ENCODE measurements at regions not wholly inside any gene's neighbourhood (a gene's known extent, or its start where the extent isn't known, plus 50 kb on each side); places are given as distances from the start of the nearest gene placed in this dataset.

- no peak for DNase-seq (ENCODE audit: low read depth, low spot score)
- H3K9me2 ChIP-seq (ENCODE audit: insufficient read depth): no peaks in the 10 kb centered on the region
- ChIA-PET POLR2A (no interaction called here), CTCF (no interaction called here), RAD21 (ENCODE audit: low non-redundant PET in 1 of 2, low total read pairs in 2 of 2, uncharacterized antibody in 2 of 2, unreplicated experiment in 2 of 2) (no interaction called here)
- no peaks in the 10 kb centered on the region for H3K79me2 ChIP-seq (ENCODE audit: insufficient read depth, low read length)
- TF ChIP-seq ZFX (IDR thresholded peaks at IDR 0.05) (no peak), SRF (IDR thresholded peaks at IDR 0.05; ENCODE audit: low read depth) (no peak), RAD21 (IDR thresholded peaks at IDR 0.05; ENCODE audit: low read depth) (no peak), JUND (IDR thresholded peaks at IDR 0.05) (no peak), CEBPB (IDR thresholded peaks at IDR 0.05; ENCODE audit: low read depth) (no peak), YY1 (IDR thresholded peaks at IDR 0.05; ENCODE audit: extremely low read depth, insufficient replicate concordance, low read depth, low read length) (no peak), EZH2 (IDR thresholded peaks at IDR 0.05) (no peak), SIN3A (IDR thresholded peaks at IDR 0.05; ENCODE audit: low read depth) (no peak), FOSL1 (IDR thresholded peaks at IDR 0.05; ENCODE audit: low read depth) (no peak), POLR2AphosphoS5 (IDR thresholded peaks at IDR 0.05; ENCODE audit: low read depth, low read length) (no peak), TCF7L2 (IDR thresholded peaks at IDR 0.05; ENCODE audit: borderline replicate concordance, extremely low read depth, insufficient read depth, insufficient read length) (no peak), EGR1 (IDR thresholded peaks at IDR 0.05; ENCODE audit: low read depth) (no peak), ELF1 (IDR thresholded peaks at IDR 0.05; ENCODE audit: borderline replicate concordance, low read depth) (no peak), EZH2phosphoT487 (IDR thresholded peaks at IDR 0.05; ENCODE audit: borderline replicate concordance) (no peak)
- TF ChIP-seq, protein P1, sequence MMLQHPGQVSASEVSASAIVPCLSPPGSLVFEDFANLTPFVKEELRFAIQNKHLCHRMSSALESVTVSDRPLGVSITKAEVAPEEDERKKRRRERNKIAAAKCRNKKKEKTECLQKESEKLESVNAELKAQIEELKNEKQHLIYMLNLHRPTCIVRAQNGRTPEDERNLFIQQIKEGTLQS (IDR thresholded peaks at IDR 0.05): no peak
- TF ChIP-seq, protein P2, sequence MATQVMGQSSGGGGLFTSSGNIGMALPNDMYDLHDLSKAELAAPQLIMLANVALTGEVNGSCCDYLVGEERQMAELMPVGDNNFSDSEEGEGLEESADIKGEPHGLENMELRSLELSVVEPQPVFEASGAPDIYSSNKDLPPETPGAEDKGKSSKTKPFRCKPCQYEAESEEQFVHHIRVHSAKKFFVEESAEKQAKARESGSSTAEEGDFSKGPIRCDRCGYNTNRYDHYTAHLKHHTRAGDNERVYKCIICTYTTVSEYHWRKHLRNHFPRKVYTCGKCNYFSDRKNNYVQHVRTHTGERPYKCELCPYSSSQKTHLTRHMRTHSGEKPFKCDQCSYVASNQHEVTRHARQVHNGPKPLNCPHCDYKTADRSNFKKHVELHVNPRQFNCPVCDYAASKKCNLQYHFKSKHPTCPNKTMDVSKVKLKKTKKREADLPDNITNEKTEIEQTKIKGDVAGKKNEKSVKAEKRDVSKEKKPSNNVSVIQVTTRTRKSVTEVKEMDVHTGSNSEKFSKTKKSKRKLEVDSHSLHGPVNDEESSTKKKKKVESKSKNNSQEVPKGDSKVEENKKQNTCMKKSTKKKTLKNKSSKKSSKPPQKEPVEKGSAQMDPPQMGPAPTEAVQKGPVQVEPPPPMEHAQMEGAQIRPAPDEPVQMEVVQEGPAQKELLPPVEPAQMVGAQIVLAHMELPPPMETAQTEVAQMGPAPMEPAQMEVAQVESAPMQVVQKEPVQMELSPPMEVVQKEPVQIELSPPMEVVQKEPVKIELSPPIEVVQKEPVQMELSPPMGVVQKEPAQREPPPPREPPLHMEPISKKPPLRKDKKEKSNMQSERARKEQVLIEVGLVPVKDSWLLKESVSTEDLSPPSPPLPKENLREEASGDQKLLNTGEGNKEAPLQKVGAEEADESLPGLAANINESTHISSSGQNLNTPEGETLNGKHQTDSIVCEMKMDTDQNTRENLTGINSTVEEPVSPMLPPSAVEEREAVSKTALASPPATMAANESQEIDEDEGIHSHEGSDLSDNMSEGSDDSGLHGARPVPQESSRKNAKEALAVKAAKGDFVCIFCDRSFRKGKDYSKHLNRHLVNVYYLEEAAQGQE (IDR thresholded peaks at IDR 0.05; ENCODE audit: low read depth): no peak
- TF ChIP-seq, protein P3, sequence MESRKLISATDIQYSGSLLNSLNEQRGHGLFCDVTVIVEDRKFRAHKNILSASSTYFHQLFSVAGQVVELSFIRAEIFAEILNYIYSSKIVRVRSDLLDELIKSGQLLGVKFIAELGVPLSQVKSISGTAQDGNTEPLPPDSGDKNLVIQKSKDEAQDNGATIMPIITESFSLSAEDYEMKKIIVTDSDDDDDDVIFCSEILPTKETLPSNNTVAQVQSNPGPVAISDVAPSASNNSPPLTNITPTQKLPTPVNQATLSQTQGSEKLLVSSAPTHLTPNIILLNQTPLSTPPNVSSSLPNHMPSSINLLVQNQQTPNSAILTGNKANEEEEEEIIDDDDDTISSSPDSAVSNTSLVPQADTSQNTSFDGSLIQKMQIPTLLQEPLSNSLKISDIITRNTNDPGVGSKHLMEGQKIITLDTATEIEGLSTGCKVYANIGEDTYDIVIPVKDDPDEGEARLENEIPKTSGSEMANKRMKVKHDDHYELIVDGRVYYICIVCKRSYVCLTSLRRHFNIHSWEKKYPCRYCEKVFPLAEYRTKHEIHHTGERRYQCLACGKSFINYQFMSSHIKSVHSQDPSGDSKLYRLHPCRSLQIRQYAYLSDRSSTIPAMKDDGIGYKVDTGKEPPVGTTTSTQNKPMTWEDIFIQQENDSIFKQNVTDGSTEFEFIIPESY (IDR thresholded peaks at IDR 0.05; ENCODE audit: extremely low read depth, insufficient replicate concordance, low read length): no peak
- TF ChIP-seq, protein P4, sequence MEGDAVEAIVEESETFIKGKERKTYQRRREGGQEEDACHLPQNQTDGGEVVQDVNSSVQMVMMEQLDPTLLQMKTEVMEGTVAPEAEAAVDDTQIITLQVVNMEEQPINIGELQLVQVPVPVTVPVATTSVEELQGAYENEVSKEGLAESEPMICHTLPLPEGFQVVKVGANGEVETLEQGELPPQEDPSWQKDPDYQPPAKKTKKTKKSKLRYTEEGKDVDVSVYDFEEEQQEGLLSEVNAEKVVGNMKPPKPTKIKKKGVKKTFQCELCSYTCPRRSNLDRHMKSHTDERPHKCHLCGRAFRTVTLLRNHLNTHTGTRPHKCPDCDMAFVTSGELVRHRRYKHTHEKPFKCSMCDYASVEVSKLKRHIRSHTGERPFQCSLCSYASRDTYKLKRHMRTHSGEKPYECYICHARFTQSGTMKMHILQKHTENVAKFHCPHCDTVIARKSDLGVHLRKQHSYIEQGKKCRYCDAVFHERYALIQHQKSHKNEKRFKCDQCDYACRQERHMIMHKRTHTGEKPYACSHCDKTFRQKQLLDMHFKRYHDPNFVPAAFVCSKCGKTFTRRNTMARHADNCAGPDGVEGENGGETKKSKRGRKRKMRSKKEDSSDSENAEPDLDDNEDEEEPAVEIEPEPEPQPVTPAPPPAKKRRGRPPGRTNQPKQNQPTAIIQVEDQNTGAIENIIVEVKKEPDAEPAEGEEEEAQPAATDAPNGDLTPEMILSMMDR (IDR thresholded peaks at IDR 0.05 in 2 of 3, conservative IDR thresholded peaks at IDR 0.05 in 1 of 3; ENCODE audit: borderline replicate concordance in 1 of 3, insufficient read depth in 1 of 3, low read depth in 2 of 3, low read length in 2 of 3): no peak
- no TSS peak for BruUV-seq (replicated peaks)
- H2AFZ ChIP-seq (ENCODE audit: low read depth, low read length, poor library complexity, severe bottlenecking): no peak overlapping the region
- H3K27ac ChIP-seq (ENCODE audit: low read depth, low read length): no peak overlapping the region
- H3K9ac ChIP-seq (ENCODE audit: low read length): no peak overlapping the region
- H3K9me3 ChIP-seq (ENCODE audit: control insufficient read depth in 1 of 2, insufficient read depth in 1 of 2, low read depth in 1 of 2, low read length in 2 of 2): no peaks in the 10 kb centered on the region
- no peaks in the 10 kb centered on the region for H3K27me3 ChIP-seq (ENCODE audit: insufficient read depth, low read length)
- no peaks in the 10 kb centered on the region for H4K20me1 ChIP-seq (ENCODE audit: insufficient read depth)
- H3K4me2 ChIP-seq (ENCODE audit: low read length): no peak overlapping the region
- no peaks in the 10 kb centered on the region for H3K4me1 ChIP-seq (ENCODE audit: control insufficient read depth in 1 of 2, insufficient read depth in 2 of 2, low read length in 2 of 2)
- no peak for ATAC-seq
- H3K4me3 ChIP-seq (replicated peaks in 1 of 2; ENCODE audit: low read depth in 1 of 2, low read length in 2 of 2): no peak overlapping the region
- no peaks in the 10 kb centered on the region for H3K36me3 ChIP-seq (ENCODE audit: control insufficient read depth in 1 of 2, insufficient read depth in 2 of 2, low read length in 2 of 2)
- intact Hi-C loops (cut with micrococcal nuclease): no loop called here
Observed at GRCh38 chr22:19658967-19659804, 55.1 kb upstream of the SEPTIN5 start.
